Left renal cortex interstitium (tissue), 4 donors: ENCODE measurements at regions not wholly inside any gene's neighbourhood (a gene's known extent, or its start where the extent isn't known, plus 50 kb on each side); places are given as distances from the start of the nearest gene placed in this dataset.
"Not testable (repeated sequence)": the region's sequence is repeated elsewhere in the genome, so short reads cannot be mapped to it uniquely, and the experiment has no call there.

Experiments
- DNase-seq, 4 donors: peaks; one replicate each; pipeline ENCODE4 v3.0.0-alpha.2; 2013; ENCODE audit warnings: low read depth in 4 of 4, low spot score in 2 of 4, missing footprints in 1 of 4

DNA sequence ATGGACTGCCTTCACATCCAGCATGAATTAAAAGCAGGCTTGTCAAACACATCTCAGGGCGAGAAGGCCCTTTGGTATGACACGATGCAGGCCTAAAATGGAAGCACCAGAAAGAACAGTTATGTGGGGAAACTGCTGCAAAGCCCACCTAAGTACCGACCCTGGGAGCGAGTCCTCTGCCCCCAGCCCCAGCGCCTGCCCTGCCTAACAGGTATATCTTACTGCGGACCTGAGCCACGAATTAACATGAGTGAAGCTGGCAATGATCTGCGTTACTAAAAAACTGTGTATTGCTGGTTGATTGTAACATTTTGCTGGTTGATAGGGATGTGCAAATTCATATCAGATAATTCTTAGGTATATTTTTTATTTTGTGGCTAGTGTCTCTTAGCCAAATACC, 441.5 kb downstream of the ZNF516 start:
- no peak for DNase-seq

DNA sequence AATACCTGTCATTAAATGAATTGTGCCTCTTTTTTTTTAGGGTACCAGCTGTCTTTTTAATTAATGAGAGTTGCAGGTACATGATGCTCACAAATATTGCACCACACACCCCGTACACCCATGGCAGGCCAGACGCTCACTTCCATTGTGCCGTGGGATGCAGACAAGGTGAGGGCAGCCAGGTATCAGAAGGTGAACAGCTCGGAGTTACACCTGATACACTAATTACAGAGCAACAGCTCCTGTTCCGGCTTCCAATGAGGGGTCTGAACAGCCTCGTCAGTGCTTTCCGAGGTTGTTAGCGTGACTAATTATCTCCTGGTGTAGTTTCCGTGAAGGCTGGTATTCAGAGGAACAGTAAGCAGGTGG, 442.8 kb downstream of the ZNF516 start:
- no peak for DNase-seq

DNA sequence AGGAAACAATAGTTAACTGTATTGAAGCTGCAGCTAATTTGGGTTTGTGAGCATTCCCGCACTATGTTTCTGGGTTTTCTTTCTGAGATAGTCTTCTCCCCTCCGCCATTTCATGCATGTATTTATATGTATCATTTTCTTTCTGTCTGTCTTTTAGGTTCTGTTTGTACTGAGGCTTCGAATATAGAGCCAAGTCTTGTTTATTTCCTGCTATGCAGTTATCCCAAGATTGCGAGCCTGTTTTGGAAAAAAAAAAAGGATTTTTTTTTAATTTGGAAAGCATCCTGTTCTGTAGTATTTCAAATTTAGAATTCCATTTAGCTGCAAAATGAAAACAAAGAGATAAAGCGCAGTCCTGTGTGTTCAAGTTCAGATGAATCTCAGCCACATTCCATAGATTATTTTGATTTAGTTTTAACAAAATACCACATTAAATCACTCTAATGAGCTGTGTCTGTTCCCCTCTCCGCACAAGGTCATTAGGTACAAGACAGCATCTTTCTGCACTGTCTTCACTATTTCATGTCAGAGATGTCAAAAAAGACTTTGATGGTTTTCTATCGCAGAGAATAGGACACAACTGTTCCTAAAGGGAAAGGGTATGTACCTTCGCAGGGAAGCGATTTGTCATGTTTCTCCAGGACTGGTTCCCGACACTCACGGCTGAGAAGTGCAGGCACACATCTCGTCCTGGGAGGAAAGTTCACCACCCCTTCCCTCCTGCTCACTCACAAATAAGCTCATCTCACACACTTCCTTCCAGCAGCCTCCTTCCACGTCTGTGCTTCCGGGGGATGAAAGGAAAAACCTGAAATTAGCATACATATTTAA, 443.4 kb downstream of the ZNF516 start:
- no peak for DNase-seq

DNA sequence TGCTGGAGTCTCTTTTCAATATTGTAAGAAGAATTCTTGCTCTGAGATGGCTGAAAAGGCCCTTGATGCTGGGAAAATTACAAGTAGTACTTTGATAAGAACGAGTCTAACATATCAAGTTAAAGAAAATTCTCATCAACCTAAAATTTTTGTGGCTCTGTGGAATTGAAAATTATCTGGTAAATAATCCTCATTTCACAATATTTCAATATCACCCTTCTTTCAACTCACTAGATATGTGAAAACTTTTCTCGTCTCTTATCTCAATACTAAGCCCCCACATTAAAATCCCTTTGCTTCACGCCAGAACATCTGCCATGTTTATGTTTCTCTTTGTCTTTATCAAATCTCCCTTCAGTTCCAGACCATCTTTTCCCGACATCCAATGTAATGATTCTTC, 448.8 kb downstream of the ZNF516 start:
- DNase-seq: no peak

DNA sequence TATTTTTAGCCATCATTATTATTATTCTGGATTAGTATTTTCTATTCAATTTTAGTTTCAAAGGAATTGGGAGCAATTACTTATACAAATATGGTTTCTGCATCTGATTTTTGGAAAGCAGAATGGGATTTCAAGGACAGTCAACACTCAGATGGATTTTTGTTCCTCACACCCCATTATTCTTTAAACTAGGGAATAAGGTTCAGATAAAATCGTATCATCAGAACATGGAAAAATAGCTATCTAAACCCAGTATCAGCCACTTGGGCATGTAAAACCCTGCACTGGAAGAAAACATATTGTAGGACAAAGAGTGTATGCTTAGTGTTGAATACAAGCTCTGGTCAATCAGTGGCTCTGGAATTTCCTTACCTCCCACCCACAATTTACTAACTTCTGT, 452.5 kb downstream of the ZNF516 start:
- DNase-seq: no peak

DNA sequence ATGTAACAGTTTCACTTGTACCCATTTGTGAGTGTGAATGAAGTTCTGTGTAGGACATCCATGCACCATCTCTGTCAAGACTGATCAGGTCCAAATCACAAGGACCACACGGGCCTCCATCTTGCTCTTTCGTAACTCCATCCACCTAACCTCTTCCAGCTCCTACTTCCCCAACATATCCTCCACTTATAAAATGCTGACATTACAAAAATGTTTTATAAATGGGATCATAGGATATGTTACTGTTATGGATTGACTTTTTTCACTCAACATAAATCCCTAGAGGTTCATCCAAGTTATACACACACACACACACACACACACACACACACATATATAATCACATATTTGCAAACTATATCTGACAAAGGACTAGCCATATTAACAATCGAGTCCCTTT, 476.8 kb downstream of the ZNF516 start:
- DNase-seq: no peak

DNA sequence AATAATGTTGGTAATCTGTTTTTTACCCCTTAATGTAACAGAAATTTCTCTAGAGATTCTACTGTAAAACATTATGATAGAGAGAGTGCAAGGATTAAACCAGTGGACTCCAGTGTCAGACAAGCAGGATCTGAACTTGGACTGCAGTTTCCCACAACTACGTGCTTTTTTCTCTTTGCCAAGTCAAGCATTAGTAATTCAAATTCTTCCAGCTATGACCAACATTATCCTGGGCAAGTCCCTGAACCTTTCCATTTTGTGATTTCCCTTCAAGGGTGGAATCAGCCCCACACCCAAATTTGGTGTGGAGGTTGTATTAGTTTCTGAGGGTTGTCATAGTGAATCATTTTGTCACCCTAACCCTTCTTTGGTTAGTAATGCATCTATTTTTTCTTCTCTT, 482.0 kb downstream of the ZNF516 start:
- DNase-seq: no peak

DNA sequence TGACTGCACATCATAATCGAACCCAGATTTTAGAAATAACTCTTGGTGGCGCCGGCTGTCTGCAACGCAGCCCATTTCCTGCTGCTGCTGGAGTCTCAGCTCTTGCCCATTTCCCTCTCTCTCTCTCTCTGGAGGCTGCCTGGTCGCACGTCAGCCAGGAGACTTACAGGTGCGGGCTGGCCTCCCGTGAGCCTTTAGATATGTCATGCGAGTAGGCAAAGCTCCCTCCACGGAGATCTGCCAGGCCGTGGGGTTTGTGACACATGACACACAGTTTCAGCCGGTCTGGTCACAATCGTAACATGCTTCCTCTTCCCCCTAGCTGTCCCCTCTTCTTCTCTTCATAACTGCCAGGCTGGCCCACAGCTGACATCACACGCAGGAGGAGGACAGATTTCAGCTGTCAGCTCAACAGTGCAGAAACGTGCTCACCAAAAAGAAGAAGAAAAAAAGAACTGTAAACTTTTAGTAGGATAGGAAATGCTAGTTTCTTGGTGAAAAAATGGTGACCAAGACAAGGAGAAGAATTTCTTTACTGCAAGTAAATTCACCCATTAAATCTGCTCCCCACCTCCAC, 489.3 kb downstream of the ZNF516 start:
- DNase-seq: peak in 3 of 4 donors; percentile 9 to 28 (median 24)

DNA sequence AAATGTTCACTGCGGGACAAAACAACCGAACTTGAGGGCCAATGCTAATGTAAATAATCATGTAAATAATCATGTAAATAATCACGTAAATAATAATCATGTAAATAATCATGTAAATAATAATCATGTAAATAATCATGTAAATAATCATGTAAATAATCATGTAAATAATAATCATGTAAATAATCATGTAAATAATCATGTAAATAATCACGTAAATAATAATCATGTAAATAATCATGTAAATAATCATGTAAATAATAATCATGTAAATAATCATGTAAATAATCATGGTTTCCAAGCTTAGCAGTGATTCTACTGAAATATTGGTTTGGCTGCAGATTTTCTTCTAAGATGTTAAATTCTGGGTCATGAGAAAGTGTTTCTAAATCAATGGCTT, 507.1 kb downstream of the ZNF516 start:
- not testable (repeated sequence) for DNase-seq

DNA sequence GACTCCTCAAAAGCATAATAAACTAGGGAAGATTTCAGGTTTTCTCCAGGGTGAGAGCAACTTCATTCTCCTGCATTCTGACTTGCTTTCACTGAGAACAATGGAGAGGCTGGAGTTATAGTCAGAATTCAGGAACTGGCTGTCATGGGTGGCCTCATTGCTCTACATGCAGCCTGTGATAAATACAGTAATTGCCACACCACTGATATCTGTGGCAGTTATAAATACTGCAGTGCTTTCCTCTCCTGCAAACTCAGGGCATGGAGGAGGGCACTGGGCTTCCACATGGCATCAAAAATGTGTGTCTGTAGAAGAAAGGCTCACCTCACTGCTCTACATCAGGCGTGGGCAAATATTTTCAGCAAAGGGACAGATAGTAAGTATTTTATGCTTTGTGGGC, 510.2 kb downstream of the ZNF516 start:
- no peak for DNase-seq

DNA sequence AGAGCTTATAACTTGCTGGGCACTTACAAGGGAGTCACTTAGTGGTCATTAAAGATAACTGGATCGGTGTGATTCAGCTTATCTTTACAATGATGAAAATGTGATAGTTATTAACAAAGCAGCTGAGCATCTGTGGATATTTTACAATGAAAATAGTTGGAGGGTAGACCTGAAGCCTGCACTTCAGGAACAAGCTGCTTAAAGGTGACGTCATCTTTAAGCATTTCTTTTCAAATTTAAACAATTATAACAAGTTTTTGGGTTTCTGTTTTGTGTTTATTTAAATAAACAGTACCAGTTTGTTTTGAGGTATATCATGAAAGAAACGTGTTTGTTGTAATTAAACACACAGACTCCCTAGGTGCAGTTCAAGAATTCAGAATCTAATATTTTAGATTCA, 513.9 kb downstream of the ZNF516 start:
- DNase-seq: no peak

DNA sequence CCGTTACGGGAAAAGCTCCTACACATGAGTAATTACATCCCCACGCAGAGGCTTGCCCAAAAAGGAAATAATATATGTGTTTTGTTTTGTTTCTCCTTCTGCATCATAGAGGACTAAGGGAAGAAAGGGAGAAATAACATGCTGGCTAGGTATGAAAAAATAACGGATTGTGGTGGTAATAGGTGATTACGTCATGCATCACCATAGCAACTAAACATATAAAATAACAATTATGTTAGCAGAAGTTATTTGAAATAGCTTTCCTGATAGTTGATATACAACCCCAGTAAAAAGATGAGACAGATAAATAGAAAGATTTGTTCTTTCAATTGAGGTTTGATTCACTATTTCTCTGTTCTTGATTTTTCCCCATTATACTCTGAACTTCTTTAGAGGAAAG, 518.0 kb downstream of the ZNF516 start:
- DNase-seq: no peak

DNA sequence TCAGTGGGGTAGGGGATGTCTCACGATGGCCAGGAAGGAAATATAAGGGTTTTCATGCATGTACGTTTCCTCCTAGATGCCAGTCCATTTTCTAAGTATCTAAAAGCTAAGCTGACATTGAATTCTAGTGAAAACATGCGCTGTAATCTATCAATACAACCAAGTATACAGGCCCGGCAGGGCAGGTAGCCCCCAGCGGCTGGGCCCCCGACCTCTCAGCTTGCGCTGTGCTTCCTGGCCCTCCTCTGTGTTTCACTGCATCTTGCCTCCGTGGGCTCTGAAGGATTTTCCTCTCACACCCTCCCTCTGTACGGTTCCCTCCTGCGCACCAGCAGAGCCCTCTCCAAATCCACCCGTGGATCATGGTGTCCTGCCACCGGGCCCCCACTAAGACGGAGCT, 524.8 kb downstream of the ZNF516 start:
- DNase-seq: no peak

DNA sequence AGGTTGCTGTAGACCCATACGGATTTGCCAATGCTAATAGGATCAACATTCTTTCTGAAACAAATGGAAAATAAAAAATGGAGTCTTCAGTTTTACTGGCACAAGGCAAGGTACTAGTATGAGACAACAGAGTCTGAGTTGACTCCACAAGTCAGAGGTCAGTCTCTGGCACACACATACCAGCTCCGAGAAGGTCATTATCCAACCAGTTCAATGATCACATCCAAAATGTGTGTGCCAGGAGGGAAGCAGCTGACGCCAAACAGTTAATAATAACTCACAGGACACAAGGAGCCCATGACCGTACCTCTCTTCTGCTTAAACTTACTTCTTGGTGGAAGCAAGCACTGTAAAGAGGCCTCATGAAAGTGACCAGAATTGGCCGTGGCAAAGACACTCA, 528.6 kb downstream of the ZNF516 start:
- DNase-seq: no peak

DNA sequence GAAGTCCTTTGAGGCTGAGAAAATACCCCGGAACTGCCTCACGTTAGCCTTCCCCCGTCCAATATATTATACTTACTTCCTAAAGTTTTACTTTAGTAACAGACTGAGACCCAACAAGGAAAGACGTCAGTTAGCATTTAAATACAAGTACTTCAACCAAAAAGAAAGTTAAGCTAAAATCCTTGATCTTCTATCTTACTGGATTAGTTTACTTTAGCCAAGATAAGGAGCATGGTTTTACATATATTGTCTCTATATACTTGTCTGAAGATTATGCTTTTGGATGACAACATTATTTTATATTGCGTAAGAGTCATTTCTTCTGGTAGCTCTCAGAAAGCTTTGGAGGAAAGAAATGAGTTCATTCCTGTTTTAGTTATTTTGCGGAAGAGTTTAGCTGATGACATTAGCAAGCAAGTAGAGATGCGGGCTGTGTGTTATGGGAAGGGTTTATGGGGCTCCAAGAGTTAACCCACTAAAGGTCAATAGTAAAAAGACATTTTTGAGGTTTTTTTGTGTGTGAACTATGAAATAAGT, 532.9 kb downstream of the ZNF516 start:
- DNase-seq: no peak

DNA sequence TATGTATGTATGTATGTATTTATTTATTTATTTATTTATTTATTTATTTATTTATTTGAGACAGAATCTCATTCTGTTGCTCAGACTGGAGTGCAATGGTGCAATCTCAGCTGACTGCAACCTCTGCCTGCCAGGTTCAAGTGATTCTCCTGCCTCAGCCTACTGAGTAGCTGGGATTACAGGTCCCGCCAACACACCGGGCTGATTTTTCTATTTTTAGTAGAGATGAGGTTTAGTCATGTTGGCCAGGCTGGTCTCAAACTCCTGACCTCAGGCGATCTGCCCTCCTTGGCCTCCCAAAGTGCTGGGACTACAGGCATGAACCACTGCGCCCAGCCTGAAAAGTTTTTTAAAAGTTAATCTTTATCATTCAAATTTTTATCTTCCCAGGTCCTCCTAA, 532.9 kb upstream of the SMIM21 start:
- DNase-seq: not testable (repeated sequence)

DNA sequence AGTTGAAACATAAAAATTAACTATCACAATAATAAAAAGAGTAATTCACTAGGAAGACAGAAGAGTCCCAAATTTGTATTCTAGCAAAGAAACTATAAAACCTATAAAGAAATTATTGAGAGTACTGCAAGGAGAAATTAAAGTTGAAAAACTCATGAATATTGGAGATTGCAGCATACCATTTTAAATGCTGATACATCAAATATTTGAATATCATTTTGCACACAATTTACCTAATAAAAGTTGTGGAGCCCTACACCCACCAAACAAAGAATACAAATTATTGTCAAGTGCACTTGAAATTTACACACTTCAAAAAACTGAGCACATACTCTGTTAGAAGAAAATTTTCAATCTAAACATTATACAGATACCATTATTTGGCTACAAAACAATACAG, 531.6 kb upstream of the SMIM21 start:
- DNase-seq: no peak

DNA sequence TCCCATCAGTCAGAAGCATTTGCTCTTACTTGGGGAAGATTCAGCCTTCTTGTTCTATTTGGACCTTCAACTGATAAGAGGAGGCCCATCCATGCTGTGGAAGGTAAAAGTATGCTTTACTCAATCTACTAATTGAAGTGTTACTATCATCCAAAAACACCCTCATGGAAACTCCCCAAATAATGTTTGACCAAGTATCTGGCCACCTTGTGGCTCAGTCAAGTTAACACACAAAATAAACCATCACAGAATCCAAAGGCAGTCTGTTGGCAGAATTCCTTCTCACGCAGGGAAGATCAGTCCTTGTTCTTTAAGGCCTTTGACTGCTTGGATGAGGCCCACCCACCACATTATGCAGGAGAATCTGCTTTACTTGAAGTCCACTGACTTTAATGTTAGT, 531.2 kb upstream of the SMIM21 start:
- no peak for DNase-seq

DNA sequence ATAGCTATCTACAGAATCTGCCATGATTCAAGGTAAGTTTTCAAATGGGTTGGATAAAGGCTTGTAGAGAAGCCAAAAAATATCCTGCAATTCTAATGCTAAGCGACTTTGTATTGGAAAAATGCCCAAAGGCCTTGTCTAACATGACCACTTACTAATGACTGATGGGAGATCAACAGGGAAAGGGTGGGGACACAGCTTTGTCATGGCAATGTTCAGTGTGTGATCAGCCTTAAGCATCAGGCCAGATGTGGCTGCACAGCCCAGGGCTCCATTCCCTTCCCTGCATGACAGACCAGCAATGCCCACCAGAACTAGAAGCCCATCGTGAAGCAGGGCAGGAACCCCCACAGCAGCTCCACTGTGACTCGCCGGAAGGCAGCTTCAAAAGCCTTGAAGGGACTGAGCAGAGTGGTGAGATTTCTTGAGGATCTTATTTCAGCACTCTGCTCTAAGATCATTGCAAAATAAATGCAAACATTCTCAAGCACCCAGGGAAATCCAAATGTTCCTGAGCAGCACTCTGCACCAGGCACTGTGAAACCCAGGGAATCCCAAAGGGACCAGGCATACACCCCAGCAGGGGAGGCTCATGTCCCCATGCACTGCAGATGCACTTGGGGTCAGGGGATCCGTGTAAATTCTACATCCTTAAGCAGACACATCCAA, 517.9 kb upstream of the SMIM21 start:
- no peak for DNase-seq

DNA sequence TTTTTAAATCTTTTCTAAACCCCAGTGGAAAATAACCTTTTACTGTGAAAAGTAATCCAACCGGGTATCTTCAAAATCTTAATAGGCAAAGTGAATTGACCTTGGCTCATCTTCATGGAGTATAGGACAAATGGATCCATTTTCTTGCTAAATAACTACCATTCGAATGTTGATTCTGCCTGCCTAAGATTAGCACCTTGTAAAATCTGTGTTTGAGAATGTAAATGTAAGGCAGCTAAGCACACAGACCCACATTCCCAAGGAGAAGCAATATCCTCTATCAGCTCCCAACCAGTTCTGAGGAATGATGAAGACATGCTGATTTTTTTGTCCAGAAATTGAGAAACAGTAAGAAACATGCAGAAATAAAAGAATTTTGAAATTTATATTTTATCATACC, 509.8 kb upstream of the SMIM21 start:
- DNase-seq: no peak

DNA sequence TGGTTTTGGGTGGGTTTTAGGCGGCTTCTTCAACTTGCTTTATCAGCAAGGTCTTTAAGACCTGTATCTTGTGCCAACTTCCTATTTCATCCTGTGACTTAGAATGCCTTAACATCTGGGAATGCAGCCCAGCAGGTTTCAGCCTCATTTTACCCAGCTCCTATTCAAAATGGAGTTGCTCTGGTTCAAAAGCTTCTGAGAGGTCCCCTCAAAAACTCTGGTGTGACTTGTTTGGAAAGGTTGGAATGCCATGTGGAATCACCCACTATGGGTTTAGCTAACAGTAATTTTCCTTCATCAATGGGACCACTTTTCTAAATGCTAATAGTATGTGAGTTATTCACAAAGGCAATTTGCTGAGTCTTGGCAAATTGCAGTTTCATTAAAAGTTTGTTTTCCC, 509.4 kb upstream of the SMIM21 start:
- no peak for DNase-seq

DNA sequence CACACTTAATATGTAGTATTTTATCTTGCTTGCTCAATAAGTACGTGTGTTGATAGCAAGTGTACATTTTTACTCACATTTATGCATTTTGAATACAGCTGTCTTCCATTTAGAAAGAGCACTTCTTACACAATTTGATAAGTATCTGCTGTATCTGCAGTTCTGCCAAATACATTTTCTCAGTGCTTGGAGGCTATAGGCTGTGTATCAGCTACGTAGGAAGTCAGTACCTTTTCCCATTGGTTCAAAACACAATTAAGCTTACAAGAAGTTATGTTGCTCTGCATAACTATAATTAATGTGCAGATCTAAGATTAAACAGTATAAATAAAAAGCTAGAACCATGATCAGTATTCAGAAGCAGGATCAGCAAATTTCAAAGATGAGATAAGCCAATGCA, 503.6 kb upstream of the SMIM21 start:
- DNase-seq: no peak
